HG03558 (cell line): ENCODE measurements at regions not wholly inside any gene's neighbourhood (a gene's known extent, or its start where the extent isn't known, plus 50 kb on each side); places are given as distances from the start of the nearest gene placed in this dataset.

ENCODE experiments used
- ATAC-seq: cut with Tn5 transposase; IDR thresholded peaks from one replicate; pipeline ENCODE4 v1.9.1; 2021; ENCODE audit warnings: moderate number of reproducible peaks; ENCODE audit not compliant: unreplicated experiment; ENCODE audit errors: extremely low read depth

GRCh38 chr2:3101016-3101942 lies 276.3 kb downstream of the EIPR1 start:
- no peak for ATAC-seq

GRCh38 chr2:3100386-3100785 lies 277.2 kb downstream of the EIPR1 start:
- ATAC-seq, result no peak

- no peak for ATAC-seq
Measured at GRCh38 chr2:3099860-3100234, 277.8 kb downstream of the EIPR1 start.

GRCh38 chr2:3099145-3099859 lies 278.3 kb downstream of the EIPR1 start:
- no peak for ATAC-seq

GRCh38 chr2:3098231-3098630 lies 279.4 kb downstream of the EIPR1 start:
- ATAC-seq, result no peak

- ATAC-seq, result no peak
Measured at GRCh38 chr2:3097804-3098203, 279.8 kb downstream of the EIPR1 start.

GRCh38 chr2:3094999-3095958 lies 282.3 kb downstream of the EIPR1 start:
- no peak for ATAC-seq

GRCh38 chr2:3094318-3094717 lies 283.3 kb downstream of the EIPR1 start:
- ATAC-seq, result no peak

- no peak for ATAC-seq
Measured at GRCh38 chr2:3091696-3092095, 285.9 kb downstream of the EIPR1 start.

GRCh38 chr2:3082705-3083104 lies 294.9 kb downstream of the EIPR1 start:
- ATAC-seq, result no peak

- ATAC-seq, result no peak
Measured at GRCh38 chr2:3079959-3080948, 297.4 kb downstream of the EIPR1 start.

GRCh38 chr2:3079466-3079865 lies 298.2 kb downstream of the EIPR1 start:
- ATAC-seq, result no peak

GRCh38 chr2:3078684-3079083 lies 298.9 kb downstream of the EIPR1 start:
- no peak for ATAC-seq

GRCh38 chr2:3076848-3077642 lies 300.6 kb downstream of the EIPR1 start:
- ATAC-seq, result no peak

GRCh38 chr2:3075991-3076340 lies 301.7 kb downstream of the EIPR1 start:
- no peak for ATAC-seq

GRCh38 chr2:3075316-3075990 lies 302.2 kb downstream of the EIPR1 start:
- no peak for ATAC-seq

GRCh38 chr2:3073704-3074103 lies 303.9 kb downstream of the EIPR1 start:
- no peak for ATAC-seq

GRCh38 chr2:3073041-3073595 lies 304.5 kb downstream of the EIPR1 start:
- no peak for ATAC-seq
